HG02884 (cell line): ENCODE measurements at regions not wholly inside any gene's neighbourhood (a gene's known extent, or its start where the extent isn't known, plus 50 kb on each side); places are given as distances from the start of the nearest gene placed in this dataset.

Experiments
- ATAC-seq: cut with Tn5 transposase; IDR thresholded peaks from one replicate; pipeline ENCODE4 v1.9.1; 2021; ENCODE audit warnings: mild to moderate bottlenecking, moderate library complexity; ENCODE audit not compliant: unreplicated experiment

DNA sequence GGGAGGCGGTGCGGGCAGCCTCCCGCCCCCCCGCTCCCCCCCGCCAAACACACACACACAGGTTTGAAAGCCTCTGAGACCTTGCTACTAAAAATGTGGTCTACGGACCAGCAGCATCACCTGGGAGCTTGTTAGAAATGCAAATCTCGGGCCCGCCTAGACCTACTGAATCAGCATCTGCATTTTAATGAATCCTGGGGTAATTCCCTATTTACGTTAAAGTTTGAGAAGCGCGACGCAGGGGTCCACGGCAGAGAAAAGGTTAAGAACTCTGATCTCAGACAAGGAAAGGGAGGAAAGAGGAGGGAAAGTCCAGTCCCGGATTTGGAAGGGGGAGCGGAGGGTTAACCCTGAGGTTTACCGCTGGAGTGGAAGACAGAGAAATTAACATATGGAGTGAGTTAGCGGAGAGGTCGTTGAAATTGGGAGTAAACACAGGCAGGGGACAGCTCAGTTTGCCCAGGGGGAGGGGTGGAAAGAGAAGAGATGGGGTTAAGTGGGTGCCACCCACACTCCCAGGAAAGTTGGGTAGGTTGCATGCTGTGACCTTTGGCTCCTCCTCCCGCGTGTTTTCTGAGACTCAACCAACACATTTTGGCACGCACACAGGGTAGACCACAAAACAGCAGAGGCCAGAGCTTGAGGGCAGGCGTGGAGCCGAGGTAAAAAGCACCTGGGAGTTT lies 483.6 kb downstream of the BCOR start:
- ATAC-seq, result peak; percentile 59

DNA sequence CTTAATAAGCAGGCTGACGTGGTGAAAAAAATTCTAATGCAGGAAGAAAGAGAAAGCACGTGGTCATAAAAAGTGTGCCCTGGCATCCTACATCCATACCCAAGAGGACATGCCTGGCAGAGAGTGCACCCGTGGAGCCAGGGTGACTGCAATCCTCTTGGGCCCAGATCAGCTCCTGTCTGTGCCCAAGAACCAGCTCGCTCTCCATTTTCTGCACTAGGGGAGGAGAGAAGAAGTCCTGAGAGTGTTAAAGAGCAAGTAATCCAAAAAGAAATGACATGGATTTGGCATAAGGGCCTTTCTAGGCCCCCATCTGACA lies 483.1 kb downstream of the BCOR start:
- no peak for ATAC-seq

DNA sequence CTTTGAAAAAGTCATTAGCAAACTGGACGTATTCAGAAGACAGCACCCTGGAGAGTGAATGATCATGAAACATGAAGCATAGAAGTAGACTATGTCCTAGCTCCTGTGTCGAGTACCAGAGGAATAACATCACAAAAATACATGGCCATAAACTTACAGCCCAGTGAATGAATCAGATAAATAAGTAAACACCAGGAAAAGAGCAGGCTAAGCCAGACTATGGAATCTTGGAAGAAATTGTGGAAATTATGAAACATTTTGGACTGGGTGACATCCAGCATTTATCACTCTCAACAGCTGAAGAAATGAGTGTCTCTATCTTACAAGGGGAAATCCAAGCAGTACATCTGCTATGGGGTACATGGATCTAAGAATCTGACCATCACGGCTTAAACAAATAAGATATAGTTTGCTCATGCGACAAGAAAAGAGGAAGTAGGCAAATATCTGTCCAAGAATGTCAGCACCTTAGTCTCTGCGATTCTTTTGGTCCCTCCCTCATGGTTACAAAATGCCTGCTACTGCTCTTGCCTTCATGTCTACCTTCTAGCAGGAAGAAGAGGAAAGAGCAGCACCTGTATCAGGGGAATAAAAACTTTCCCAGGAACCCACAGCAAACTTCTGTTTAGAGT lies 481.5 kb downstream of the BCOR start:
- no peak for ATAC-seq

DNA sequence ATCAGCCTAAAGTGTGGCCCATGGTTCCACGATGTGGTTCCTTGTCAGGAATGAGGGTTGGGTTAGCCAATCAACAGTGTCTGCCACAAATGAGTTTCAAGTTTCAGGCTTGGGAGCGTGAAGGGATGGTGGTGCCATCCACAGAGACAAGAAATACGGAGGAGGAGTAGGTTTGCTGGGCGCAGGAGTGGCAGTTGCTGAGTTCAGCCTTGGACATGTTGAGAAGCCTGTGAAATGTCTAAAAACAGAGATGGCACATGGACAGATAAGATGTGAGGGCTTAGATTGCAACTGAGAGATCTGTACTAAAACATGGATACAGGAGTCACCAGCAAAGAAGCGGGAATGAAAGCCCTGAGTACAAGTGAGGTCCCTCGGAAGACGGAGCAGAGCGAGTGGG lies 481.0 kb downstream of the BCOR start:
- no peak for ATAC-seq

DNA sequence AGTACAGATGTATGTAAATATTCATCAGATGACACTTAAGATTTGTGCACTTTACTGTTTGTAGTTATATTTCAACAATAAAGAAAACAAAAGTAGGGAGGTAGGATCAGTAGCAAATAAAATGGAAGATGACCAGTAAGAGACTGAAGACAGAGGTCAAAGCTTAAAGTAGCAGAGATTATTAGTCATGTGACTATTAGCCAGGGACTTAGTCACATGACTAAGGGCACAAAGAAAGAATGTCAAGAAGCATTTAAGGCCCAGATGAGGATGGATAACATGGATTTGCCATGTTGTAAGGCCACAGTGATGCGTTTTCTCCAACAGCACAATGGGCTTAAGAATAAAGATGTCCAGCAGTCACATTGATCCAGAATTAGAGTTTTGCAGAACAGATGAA lies 479.6 kb downstream of the BCOR start:
- ATAC-seq, result no peak

DNA sequence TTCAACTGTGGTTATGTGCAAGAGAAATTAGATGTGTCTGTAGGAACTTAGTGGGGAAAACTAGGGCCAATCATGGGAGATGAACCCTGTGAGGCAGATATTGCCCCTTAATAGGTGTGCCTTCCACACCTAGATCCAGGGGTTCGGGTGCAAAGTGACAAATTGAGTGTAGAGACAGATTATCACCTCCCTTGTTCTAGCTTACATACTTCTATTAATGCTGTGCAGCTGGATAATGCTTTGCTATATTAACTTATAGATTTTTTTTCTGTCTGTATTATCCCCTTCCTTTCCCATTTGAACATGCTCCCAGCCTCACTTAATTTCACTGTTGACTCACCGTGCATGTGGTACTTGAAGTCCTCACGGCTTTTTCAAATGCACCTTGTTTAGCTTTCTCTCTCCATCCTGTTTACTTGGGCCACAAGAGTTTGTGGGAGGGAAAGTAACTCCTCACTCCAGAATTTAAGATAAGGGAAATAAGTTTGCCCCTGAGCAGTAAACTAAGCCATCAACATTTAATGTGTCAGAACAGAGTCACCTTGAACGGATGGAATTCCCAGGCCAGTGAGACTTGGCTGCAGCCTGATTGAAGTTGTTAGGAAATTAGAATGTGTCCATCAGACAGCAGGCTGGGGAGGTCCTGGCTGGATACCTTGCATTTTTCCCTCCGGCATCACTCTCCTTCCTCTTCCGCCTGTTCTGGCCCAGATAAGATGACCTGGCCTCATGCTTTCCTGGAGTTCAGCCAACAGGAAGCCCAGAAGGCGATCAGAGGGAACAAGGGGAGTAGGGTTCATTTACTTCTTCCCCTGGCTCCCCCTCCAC lies 478.4 kb downstream of the BCOR start:
- ATAC-seq, result no peak

DNA sequence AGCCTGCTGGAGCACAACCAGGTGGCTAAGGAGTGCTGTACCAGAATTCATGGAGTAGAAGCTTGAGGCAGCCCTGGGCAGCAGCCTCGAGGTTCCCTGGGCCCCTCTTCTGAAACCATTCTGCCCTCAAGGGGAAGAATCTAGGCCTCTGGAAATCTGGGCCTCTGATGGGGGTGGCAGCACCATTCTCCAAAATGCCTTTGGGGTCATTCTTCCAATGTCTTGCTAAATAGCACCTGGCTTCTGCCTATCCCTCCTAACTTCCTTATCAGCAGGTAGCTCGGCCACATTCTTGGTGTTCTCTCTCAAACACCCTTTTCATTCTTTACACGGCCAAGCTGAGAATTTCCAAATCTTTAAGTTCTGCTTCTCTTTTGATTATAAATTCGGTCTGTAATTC lies 473.6 kb downstream of the BCOR start:
- no peak for ATAC-seq

DNA sequence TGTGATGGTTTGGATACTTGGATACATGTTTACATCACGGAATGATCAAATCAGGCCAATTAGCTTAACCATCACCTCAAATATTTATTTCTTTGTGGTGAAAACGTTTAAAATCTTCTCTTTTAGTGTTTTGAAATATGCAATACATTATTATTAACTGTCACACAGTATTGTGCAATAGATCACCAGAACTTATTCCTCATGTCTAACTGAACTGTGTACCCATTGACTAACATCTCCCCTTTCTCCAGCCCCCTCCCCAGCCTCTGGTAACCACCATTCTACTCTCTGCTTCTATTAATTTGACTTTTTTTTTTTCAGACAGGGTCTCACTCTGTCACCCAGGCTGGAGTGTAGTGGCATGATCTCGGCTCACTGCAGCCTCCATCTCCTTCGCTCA lies 471.9 kb downstream of the BCOR start:
- ATAC-seq, result no peak

DNA sequence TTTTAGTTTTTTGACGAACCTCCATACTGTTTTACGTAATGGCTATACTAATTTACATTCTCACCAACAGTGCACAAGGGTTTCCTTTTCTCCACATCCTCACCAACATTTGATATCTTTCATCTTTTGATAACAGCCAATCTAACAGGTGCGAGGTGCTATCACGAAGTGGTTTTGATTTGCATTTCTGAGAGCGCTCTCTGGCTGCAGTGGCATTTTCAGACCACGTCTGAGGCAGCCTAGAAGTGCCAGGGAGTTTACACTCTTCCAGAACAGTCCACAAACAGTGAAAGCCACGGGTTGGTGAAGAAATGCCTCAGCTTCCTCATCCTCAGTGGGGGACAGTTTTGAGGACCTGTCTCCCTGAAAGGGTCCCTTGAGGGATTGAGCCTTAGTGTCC lies 471.0 kb downstream of the BCOR start:
- no peak for ATAC-seq

DNA sequence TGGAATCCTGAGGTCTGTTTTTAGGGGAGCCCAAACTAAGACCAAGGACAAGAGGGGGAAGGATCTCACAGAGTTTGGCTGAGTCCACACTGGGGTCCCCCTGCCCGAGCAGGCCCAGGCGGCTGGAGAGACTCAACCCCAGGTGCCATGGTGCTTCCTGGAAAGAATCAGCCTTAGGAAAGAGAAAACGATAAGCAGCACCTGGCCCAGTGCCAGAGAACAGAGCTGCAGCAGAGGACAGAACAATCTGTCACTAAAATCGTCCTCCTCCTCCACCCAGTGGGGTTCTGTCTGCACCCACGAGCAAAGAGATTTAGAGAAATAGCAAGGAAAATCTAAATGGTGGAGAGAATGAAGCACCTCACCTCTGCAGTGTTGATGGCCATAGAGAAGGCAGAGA lies 470.5 kb downstream of the BCOR start:
- no peak for ATAC-seq

DNA sequence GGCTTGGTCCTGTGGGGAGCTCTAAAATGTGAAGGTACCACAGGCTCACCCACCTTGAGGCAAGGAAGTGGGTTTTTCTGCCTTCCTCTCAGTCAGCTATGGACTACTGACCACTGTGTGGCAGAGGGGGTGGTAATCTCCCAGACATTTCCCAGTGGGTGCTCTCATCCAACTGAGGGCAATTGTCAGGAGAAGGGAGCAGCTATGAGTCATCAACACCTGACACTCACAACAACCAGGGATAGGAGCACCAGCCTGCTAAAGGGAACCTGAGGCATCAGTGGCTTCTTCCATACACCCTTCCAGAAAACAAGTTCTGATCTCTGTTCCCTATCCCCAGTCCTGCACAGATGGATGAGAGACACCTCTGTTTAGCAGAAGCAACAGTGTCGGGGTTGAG lies 468.8 kb downstream of the BCOR start:
- no peak for ATAC-seq

DNA sequence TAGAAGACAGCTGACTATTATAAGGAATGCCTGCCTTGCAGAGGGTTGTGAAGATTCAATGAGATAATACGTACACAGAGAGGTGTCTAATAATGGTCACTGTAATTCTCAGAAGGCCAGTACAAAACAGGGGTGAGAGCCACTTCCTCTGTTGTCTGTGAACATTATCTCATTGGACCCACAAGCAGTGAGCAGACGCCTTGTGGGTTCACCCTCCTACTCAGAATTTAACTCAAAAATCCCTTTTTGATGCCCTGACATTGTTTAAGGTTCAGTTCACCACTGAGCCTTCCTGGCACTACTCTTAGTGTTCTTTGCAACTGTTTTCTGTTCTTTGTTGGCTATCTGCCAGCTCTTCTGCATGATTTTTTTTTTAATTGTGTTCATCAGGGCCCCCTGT lies 467.4 kb downstream of the BCOR start:
- ATAC-seq, result no peak

DNA sequence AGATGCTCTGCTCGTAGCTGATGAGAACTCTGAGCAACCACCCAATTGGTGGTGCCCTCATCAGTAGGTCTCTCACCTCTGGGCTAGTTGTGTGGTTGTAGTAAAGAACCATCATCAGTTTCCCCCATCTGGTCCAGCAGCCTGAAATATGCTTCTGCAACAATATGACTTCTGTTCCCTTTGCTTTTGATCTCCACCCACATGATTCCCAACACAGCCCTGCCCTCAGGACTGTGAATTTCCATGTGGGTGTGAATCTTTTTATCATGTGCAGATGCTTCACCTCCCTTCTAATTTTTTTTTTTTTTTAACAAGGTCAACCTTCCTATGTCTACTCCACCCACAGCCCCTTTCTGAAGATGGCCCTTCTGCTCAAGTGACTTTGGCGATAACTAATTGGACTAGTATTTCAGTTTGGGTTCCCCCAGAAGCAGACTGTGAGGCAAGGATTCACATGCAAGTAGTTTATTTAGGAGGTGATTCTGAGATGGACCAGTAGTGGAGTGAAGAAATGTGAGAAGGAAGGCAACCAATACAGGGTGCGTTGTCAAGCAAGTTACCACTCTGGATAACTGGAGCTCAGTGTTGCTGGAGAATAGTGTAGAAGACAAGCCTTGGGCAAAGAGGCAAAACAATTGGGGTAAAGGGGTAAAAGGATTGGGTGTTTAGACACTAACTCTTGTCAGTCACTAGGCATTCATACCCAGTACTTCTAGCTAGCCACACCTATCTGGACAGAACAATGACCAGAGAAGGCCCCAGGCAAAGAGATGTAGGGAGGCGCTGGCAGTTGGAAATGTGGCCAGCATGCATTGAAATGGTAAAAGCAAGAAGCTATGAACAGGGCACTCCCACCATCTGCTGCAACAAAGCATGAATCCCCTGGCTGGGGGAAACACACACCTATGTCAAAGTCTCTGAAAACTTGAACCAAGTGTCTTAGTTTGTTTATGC lies 466.2 kb downstream of the BCOR start:
- ATAC-seq, result no peak

DNA sequence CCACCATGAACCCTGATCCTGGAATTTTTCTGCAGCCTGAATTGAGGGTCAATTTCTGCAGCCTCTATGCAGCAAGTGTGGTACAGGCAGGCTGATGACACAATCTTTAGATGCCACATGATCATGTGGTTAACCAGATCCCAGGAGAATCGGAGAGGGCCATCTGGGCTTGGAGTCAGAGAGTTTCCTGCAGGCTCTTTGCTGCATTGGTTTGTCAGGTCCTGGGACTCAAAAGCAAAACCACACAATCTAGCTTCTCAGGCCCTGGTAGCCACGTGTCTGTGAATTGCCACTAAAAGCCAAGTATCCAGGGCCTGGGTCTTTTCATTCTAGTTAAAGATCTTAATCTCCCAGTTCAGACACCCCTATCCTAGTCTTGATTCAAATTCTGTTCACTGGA lies 464.5 kb downstream of the BCOR start:
- no peak for ATAC-seq

DNA sequence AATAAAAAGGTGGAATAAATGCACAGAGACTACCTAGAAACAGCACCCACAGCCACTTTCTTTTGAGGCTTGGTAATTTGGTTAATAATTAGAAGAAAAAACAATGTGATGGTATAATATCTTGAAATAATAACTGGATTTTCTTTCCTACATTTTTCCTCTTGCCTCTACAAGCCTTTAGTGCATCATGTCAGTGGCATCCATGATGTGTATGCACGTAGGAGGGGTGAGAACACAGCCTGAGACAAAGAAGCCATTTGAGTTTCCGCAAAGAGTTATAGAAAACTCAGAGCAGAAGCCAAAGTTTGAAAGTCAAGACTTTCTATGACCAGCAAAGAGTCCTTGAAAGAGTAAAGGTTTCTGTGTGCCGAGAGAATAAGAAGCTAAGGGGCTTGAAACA lies 461.3 kb downstream of the BCOR start:
- ATAC-seq, result no peak

DNA sequence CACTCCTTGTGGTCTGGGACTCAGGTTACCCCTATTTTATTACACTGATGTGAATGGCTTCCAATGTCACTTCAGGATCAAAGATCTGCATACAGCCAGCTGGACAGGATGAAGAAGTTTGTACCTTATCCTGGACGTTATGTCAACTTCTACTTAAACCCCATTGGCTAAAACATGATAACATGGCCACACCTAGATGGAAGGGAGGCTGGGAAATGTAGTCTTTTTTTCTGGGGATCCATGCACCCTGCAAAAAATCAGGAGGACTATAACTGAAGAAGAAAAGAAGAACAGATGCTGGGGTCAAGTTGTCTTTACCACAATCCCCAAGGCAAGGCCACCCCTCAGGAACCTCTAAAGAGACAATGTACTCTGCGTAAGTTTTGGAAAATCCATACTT lies 459.2 kb downstream of the BCOR start:
- no peak for ATAC-seq

DNA sequence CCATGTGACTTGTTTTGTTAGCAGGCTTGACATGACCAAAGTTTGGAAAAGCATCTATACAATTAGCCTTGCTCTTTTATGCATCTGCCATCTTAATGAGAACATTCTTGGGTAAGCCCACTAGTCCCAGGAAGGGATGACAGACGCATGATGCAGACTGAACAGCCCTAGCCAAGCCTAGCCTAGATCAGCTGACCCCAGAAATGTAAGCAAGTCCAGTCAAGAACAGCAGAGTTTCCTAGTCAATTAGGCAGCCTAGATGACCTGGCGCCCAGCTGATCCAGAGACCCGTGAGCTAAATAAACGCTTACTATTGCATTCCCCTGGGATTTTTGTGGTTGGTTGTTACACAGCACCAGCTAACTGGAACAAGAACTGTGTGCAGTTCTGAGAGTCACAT lies 457.9 kb downstream of the BCOR start:
- no peak for ATAC-seq

DNA sequence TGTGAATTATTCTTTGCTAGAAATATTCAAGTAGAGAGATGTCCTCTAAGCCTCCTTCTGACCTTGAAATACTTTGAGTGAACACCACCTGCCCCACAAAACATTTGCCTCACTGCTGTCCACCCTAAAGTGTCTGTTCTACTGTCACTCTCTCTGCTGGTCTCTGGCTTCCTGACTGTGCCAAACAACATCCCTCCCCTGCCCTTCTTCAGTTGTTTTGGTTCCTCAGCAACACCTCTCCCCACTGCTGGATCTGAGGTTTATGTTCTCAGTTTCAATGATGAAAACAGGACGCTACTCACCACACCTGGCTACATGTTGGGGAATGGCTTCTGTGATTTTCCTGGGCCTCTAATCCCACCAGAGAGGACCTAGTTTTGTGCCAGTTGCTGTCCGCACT lies 456.9 kb downstream of the BCOR start:
- ATAC-seq, result no peak

DNA sequence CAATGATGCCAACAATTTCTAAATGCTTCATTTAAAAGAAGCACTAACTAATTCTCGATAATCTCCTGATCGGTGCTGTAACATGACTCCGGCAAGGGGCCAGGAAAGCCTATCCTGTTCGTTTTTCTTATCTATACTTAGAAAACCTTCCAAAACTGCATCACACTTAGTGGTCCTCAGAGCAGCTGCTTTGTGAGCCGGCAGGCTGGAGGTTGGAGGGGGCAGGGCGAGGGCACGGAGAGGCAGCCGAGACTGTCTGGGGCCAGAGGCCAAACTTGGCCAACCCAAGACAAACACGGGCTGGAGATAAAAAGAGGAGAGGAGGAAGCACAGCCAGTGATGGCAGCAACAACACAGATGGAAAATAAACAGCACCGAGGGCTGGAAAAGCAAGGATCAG lies 455.7 kb downstream of the BCOR start:
- ATAC-seq, result no peak

DNA sequence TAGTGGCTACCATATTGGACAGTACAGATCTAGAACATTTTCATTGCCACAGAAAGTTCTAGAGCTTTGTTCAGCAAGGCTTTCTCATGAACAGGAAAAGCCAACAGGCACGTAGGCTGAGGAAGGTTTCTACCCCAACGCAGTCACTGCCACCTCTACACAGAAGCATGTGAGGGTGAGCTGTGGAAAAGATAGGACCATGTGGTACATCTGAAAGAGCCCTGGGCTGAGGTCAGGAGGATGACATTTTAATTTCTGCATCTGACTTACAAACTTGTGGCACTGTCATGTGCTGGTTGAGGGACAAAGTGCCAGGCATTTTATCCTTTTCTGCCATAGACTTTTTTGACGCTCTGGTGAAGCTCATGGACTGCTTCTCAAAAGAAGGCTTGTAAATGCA lies 454.2 kb downstream of the BCOR start:
- no peak for ATAC-seq

DNA sequence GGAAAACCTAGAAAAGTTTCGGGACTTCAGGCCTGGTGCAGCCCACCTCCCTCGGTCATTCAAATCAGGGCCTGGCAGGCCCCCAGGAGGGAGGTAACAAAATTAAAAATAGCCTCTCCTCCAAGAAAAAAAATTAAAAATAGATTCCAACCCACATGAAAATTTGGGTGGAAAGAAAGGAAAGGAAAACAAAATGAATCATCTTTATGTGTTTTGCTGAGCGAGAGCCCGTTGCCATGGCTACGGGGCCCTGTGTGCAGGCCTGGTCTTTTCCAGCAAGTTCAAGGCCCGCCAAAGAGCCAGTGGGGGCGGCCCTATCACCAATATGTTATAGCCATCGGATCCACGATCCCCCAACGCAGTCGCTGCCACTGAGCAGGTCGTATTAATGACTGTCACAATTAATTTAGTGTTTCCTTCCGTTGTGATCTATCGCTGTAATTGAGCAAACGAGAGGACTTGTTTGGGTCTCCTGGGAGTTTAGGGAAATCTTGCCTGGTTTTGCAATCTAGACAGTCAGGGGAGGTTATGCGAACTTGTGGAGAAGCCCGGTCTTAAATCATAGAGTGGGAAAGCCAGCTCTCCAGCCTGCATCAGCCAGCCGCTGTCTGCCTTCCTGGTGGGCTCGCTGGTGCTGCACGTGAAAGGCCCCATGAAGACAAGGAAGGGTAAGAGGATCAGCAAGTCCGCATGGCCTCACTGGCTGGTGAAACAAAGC lies 452.4 kb downstream of the BCOR start:
- ATAC-seq, result no peak
